ENCODE measurements at regions not wholly inside any gene's neighbourhood (a gene's known extent, or its start where the extent isn't known, plus 50 kb on each side); places are given as distances from the start of the nearest gene placed in this dataset.
"Not testable (repeated sequence)": the region's sequence is repeated elsewhere in the genome, so short reads cannot be mapped to it uniquely, and the experiment has no call there.

GRCh38 chr2:145799595-145800108, 1279.7 kb upstream of the ZEB2 start:
- DNase-seq (ENCODE audit: low spot score), result no peak

GRCh38 chr2:145798419-145798818, 1278.5 kb upstream of the ZEB2 start:
- DNase-seq (ENCODE audit: low spot score), result no peak

- DNase-seq (ENCODE audit: low spot score), result no peak
Observed at GRCh38 chr2:145797692-145798091, 1277.8 kb upstream of the ZEB2 start.

DNA sequence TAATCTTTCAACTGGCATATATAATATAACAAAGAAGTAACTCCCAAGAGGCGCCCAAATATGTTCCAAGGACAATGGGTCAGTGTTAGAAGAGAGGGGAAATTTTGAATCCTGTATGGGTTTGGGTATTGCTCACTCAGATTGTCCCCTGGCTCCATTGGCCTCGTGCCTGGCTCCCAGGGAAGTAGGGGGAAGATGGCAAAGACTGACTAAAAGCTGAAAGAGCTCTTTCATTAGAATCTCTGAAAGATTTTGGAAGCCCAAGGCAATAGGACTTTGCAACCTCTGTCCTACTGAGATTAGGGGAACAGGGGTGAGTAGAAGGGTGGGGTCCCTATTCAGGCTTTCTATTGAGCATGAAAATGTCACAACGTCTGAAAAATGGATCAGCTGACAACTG, 1272.8 kb upstream of the ZEB2 start:
- no peak for DNase-seq (ENCODE audit: low spot score)

DNA sequence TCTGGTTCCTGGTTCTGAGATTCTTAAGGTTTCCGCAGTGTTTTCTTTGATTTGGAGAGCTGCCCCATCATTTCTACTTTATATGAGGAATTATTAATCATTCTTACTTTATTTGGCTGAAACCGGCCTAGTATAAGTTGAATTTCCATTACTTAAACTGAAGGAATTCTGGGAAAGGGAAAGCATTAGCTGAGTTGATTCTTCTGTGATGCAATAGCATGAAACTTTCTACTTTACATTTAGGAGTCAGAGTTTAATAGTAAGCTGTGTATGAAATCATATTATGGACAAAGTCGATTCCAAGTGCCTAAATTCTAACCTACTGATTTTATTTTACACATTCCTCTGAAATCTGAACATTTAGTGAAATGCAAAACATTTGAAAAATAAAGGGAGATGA, 1269.7 kb upstream of the ZEB2 start:
- no peak for DNase-seq (ENCODE audit: low spot score)

DNA sequence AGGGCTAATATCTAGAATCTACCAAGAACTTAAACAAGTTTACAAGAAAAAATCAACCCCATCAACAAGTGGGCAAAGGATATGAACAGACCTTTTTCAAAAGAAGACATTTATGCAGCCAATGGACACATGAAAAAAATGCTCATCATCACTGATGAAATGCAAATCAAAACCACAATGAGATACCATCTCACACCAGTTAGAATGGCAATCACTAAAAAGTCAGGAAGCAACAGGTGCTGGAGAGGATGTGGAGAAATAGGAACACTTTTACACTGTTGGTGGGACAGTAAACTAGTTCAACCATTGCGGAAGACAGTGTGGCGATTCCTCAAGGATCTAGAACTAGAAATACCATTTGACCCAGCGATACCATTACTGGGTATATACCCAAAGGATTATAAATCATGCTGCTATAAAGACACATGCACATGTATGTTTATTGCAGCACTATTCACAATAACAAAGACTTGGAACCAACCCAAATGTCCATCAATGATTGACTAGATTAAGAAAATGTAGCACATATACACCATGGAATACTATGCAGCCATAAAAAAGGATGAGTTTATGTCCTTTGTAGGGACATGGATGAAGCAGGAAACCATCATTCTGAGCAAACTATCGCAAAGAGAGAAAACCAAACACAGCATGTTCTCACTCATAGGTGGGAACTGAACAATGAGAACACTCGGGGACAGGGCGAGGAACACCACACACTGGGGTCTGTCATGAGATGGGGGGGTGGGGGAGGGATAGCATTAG, 1267.9 kb upstream of the ZEB2 start:
- DNase-seq (ENCODE audit: low spot score), result not testable (repeated sequence)

DNA sequence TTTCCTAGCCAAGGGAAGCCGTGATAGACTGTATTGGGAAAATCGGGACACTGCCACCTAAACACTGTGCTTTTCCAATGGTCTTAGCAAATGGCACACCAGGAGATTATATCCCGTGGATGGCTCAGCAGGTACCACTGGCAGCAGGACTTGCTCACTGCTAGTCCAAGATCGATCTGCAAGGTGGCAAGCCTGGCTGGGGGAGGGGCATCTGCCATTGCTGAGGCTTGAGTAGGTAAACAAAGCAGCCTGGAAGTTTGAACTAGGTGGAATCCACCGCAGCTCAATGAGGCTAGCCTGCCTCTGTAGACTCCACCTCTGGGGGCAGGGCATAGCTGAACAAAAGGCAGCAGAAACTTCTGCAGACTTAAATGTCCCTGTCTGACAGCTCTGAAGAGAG, 1262.7 kb upstream of the ZEB2 start:
- not testable (repeated sequence) for DNase-seq (ENCODE audit: low spot score)

- no peak for DNase-seq (ENCODE audit: low spot score)
Observed at GRCh38 chr2:145777914-145778313, 1258.0 kb upstream of the ZEB2 start.

DNA sequence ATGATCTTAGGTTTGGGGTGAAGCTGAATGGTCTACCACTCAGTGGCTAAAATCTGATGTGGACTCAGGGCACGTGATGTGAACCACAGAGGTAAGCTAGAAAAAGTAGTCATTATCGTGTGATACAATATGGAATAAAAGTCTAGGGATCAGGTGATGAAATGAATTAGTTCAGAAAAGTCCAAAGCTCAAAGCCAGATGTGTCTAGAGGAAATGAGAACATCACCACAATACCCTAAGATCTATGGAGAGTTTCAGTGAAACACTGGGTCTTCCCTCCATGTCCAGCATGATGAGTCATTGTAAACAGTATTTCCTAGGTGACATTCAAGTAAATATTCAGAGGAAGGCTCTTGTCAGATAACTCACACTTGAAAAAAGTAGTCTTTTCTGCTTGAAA, 1257.4 kb upstream of the ZEB2 start:
- no peak for DNase-seq (ENCODE audit: low spot score)

DNA sequence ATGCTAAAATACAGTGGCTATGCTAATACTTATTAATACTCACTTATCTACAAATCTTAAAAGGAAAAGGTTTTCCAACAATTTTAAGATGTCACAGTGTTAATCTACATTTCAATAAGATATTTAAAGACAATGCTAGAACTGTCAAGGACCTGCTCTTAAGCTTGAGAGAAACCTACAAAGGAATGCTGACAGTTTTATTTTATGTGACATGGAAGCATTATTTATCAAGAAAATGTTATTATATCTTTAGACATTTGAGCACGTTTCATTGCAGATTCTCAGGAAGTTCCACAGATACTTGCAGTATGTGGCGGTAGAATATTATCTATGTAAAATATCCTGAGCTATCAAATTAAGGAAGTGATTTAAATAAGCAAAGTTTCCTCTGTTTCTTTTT, 1255.7 kb upstream of the ZEB2 start:
- DNase-seq (ENCODE audit: low spot score), result no peak

DNA sequence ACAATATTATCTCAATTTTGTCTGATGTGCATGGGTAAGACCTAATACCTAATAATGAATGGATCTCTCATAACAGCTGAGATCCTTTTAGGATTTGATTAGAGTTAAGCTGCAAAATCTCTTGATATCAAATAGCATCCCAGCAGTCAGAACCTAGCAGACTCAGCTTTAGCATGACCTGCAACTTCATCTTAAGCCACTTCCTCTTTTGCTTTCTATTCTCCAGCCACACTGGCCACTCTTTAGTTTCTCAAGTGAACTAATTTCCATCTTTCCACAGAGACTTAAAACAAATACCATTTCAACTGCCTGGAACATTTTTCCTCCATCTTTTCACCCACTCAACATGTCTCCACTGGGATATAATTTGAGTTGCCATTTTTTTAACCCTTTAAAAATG, 1251.6 kb upstream of the ZEB2 start:
- DNase-seq (ENCODE audit: low spot score), result no peak

DNA sequence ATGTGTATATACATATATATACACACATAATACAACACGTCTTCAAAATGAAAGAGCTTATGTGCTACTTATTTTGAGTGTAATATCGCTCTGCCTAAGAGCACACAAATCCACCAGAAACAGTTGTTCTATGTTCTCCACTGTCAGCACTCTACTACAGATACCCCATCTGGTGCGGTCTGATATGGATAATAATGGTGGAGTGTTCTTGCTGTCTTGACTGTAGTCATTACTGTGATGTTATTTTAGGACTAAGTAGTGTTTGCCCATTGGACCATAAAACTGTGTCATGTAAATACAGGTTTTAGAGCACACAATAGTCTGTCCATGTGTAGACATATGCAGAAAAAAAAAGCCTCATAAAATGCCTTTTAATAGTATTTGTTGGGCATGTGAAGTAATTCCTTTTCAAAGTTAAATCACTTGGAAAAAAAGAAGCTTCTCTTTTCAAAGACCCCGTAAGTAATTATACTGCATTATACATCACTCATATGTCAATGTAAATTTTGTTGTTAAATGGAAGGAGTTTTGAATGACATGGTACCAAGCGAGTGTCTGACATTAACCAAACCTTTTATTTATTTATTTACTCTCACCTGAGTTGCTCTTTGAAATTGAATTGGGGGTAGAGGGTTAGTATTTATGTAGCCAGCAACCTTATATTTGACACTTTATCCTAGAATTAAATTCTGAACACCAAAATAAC, 1249.2 kb upstream of the ZEB2 start:
- DNase-seq (ENCODE audit: low spot score), result no peak

DNA sequence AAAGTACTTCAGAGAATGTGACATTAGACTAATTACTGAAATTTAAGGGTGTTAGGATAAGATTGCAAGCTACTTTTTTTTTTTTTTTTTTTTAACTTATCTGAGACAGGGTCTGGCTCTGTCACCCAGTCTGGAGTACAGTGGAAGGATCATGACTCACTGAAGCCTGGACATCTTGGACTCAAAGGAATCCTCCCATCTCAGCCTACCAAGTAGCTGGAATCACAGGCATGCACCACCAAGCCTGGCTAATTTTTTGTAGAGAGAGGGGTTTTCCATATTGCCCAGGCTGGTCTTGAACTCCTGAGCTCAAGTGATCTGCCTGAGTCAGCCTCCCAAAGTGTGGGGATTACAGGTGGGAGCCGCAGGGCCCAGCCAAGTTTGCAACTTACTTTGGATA, 1246.0 kb upstream of the ZEB2 start:
- DNase-seq (ENCODE audit: low spot score), result no peak

DNA sequence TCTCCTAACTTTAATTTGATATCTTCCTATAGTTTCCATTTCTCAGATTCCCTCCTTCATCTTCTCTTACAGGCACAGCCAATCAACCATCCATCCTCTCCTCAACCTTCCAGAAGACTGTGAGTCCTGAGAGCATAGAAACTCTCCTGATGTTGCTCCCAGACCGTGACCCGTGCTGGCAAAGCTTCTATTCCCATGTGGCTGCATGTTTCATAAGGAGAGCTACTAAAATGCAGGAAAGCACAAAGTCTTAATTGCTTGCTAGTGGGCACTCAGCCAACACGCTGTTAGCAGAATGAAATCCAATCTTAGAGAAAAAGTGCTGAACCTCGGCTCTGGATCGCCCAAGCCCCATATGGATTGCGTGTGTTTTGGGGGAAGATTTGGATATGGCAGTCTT, 1244.7 kb upstream of the ZEB2 start:
- no peak for DNase-seq (ENCODE audit: low spot score)

DNA sequence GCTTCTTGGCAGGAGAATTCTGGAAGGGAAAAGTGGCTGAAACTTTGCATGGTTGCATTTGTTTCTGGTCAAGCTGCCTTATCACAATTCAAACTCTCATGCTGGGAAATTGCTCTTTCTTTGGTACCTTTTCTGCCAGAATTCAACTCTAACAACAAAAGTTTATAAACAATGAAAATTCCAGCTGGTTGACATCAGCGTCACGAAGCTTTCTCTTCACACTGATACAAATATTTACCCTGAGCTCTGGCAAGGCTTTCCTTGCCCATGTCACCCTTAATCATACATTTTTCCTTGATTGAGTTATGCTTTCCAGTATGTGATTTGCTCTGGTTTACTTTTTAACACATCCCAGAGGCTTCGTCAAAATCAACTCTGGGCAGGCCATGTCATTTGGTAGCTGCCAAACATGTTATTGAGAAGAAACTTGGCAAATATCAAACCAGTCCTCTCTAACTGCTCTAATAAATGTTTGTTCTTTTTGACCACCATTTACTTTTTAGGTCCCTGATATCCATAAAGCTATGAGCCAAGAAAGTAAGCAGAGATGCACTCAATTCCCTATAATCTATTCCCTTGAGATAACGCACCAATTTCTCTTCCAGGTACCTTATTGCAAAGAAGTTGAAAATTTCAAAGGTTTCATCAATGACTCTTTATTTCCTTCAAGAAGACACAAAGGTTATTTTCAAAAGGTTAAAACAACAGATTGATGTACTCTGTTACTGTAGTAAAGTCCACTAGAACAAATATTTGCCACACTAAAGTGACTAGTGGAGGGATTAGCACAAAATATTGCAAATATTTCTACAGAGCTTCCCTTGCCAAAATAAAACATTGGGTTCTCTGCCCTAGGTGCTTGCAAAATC, 1241.1 kb upstream of the ZEB2 start:
- DNase-seq (ENCODE audit: low spot score), result peak; percentile 50

GRCh38 chr2:145759228-145759915, 1239.5 kb upstream of the ZEB2 start:
- DNase-seq (ENCODE audit: low spot score), result no peak

- no peak for DNase-seq (ENCODE audit: low spot score)
Observed at GRCh38 chr2:145757503-145758246, 1237.8 kb upstream of the ZEB2 start.

- DNase-seq (ENCODE audit: low spot score), result no peak
Observed at GRCh38 chr2:145755019-145755837, 1235.3 kb upstream of the ZEB2 start.

DNA sequence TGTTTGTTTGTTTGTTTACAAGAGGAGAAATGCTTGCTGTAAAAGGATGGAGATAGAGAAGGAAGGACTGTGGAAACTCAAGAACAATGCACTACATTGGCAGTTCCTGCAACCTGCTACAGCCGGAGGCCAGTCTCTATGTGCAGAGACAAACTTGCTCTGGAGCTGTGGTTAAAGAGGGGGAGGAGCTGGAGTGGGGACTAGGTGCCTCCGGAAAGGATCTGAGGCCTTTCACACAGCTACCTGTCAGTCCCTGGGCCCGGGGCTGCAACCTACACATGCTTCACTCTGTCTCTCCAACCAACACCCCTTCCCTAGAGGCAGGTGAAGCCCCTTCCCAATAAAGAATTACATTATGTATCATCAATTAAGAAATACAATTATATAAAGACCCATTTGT, 1234.0 kb upstream of the ZEB2 start:
- no peak for DNase-seq (ENCODE audit: low spot score)

- DNase-seq (ENCODE audit: low spot score), result no peak
Observed at GRCh38 chr2:145753041-145753608, 1233.2 kb upstream of the ZEB2 start.
